NCI-H226 (cell line): ENCODE measurements at regions not wholly inside any gene's neighbourhood (a gene's known extent, or its start where the extent isn't known, plus 50 kb on each side); places are given as distances from the start of the nearest gene placed in this dataset.

ENCODE experiments used
- DNase-seq: peaks from one replicate; pipeline ENCODE4 v3.0.0-alpha.2; 2015

GRCh38 chr11:69977951-69978350 lies 100.2 kb upstream of the ANO1 start:
- DNase-seq, result no peak

- no peak for DNase-seq
Observed at GRCh38 chr11:69978841-69979614, 99.1 kb upstream of the ANO1 start.

- no peak for DNase-seq
Observed at GRCh38 chr11:69979632-69980031, 98.5 kb upstream of the ANO1 start.

- DNase-seq, result no peak
Observed at GRCh38 chr11:69981119-69981784, 96.9 kb upstream of the ANO1 start.

GRCh38 chr11:69982690-69983570 lies 95.2 kb upstream of the ANO1 start:
- no peak for DNase-seq

- no peak for DNase-seq
Observed at GRCh38 chr11:69983571-69983877, 94.6 kb upstream of the ANO1 start.

- no peak for DNase-seq
Observed at GRCh38 chr11:69983897-69984438, 94.1 kb upstream of the ANO1 start.

- no peak for DNase-seq
Observed at GRCh38 chr11:69984457-69985261, 93.5 kb upstream of the ANO1 start.

GRCh38 chr11:69985331-69985640 lies 92.8 kb upstream of the ANO1 start:
- DNase-seq, result no peak

- no peak for DNase-seq
Observed at GRCh38 chr11:69985641-69986439, 92.3 kb upstream of the ANO1 start.

GRCh38 chr11:69986440-69986787 lies 91.7 kb upstream of the ANO1 start:
- DNase-seq, result no peak

GRCh38 chr11:69986830-69987229 lies 91.3 kb upstream of the ANO1 start:
- no peak for DNase-seq

GRCh38 chr11:69992026-69992425 lies 86.1 kb upstream of the ANO1 start:
- no peak for DNase-seq

GRCh38 chr11:69992943-69993694 lies 85.0 kb upstream of the ANO1 start:
- DNase-seq, result no peak

- no peak for DNase-seq
Observed at GRCh38 chr11:69994810-69995209, 83.3 kb upstream of the ANO1 start.

GRCh38 chr11:69995697-69996096 lies 82.4 kb upstream of the ANO1 start:
- DNase-seq, result no peak

- no peak for DNase-seq
Observed at GRCh38 chr11:69996451-69996850, 81.7 kb upstream of the ANO1 start.

- no peak for DNase-seq
Observed at GRCh38 chr11:69997352-69997751, 80.8 kb upstream of the ANO1 start.

GRCh38 chr11:69999721-70000120 lies 78.4 kb upstream of the ANO1 start:
- no peak for DNase-seq

- DNase-seq, result no peak
Observed at GRCh38 chr11:70000228-70000627, 77.9 kb upstream of the ANO1 start.

GRCh38 chr11:70001246-70001645 lies 76.9 kb upstream of the ANO1 start:
- no peak for DNase-seq
